Stimulated activated naive CD8-positive, alpha-beta T cell treated with anti-CD3 and anti-CD28 coated beads, Interleukin-15, amount 100 ng/mL, for 72 hours (primary cell): ENCODE measurements at regions not wholly inside any gene's neighbourhood (a gene's known extent, or its start where the extent isn't known, plus 50 kb on each side); places are given as distances from the start of the nearest gene placed in this dataset.

Experiments
- ATAC-seq: fragments of 150-1000 bp; cut with Tn5 transposase; 2 replicates; pipeline ENCODE4 v1.10.0; 2021; ENCODE audit warnings: mild to moderate bottlenecking, moderate library complexity
- DNase-seq, 2 donors: peaks; one replicate each; pipeline ENCODE4 v3.0.0; 2021 to 2022
- H3K27ac Mint-ChIP-seq, 2 donors: one replicate each; pipeline ENCODE4 v1.8.0; 2022; ENCODE audit warnings: mild to moderate bottlenecking in 2 of 2, mixed read lengths in 2 of 2, moderate library complexity in 2 of 2
- H3K27me3 Mint-ChIP-seq: one replicate; pipeline ENCODE4 v1.8.0; 2022; ENCODE audit warnings: mixed read lengths
- H3K4me1 Mint-ChIP-seq: one replicate; pipeline ENCODE4 v1.8.0; 2022; ENCODE audit warnings: mild to moderate bottlenecking, mixed read lengths
- H3K4me3 Mint-ChIP-seq, 2 donors: one replicate each; pipeline ENCODE4 v1.8.0; 2022; ENCODE audit warnings: mild to moderate bottlenecking in 2 of 2, mixed read lengths in 2 of 2, moderate library complexity in 1 of 2
- H3K9me3 Mint-ChIP-seq, 2 donors: one replicate each; pipeline ENCODE4 v1.8.0; 2022; ENCODE audit warnings: mixed read lengths in 2 of 2

DNA sequence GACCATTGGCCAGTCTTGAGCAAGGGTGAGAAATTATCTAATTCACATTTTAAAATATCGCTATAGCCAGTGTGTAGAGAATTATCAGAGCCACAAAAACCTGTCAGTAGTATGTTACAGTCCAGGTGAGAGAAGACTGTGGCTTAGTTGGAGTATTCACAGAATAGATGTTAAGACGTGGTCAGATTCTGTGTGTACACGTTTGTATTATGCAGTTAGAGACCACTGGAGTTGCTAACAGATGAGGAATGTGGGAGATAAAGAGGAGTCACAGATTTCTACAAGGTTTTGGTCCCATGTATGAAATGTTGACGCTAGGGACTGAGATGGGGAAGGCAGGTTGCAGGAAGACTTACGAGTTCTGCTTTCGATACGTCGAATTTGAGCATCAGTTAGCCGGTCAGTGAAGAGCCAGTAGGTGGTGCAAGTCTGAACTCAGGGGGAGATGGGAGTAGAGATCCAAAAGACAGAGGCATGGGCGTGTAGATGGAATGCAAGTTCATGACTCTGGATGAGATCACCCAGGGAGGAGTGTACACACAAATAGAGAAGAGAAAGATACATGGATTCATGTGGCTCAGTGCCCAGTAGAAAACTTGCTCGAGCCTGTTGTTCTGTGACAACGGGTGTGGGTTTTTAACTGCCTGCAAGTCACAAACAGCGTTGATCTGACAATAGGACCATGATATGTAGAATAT lies 114.8 kb upstream of the FLRT2 start:
- Mint-ChIP-seq H3K27me3 (no peaks in the 10 kb centered on the region), H3K4me1 (no peaks in the 10 kb centered on the region), H3K27ac (no peak overlapping the region), H3K4me3 (no peak overlapping the region), H3K9me3 (peaks cover 0 to 4% of the 10 kb centered on the region in 2 donors)
- DNase-seq (no peak), ATAC-seq (no peak)

DNA sequence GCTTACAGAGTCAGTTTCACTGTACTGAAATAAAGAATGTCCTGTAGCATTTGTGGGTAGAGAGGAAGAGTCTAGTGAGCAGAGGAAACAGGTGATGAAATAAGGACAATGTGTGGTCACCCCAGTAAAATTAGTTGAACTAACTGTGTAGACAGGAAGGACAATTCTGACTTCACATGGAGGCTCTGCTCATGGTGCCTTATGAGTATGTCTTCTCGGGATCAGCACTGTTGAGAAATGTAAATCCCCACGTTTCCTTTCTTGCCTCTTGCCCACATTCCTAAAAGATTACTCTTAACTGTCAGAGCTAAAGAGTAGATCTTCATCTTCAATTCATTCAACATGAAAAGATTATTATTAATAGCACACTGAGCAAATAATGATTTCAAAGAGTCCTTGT lies 113.2 kb upstream of the FLRT2 start:
- Mint-ChIP-seq H3K4me1 (no peaks in the 10 kb centered on the region), H3K9me3 (no peaks in the 10 kb centered on the region), H3K27me3 (no peaks in the 10 kb centered on the region), H3K27ac (no peak overlapping the region), H3K4me3 (no peak overlapping the region)
- ATAC-seq = no peak
- no peak for DNase-seq

DNA sequence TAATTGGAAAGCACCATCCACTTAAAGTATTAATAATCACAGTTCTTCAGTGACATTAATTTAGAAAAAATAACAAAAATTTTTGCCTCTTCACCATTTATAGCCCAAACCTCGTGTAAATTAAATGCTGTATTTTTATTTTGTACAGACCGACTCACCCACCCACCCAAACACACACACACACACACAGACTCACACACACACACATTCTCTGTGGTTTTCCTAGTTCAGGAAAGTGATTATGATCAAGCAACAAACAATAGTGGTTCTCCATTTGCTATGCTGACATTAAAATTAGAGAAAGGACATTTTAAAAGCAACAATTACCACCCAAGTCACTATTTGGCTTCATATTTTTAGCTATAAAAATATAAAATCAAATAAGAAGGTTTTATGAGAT lies 112.5 kb upstream of the FLRT2 start:
- Mint-ChIP-seq H3K4me1 (no peaks in the 10 kb centered on the region), H3K27me3 (no peaks in the 10 kb centered on the region), H3K9me3 (no peaks in the 10 kb centered on the region), H3K4me3 (no peak overlapping the region), H3K27ac (no peak overlapping the region)
- no peak for DNase-seq
- no peak for ATAC-seq

GRCh38 chr14:85418721-85419120 lies 111.2 kb upstream of the FLRT2 start:
- no peak overlapping the region for H3K4me3 Mint-ChIP-seq
- DNase-seq (no peak), ATAC-seq (no peak)
- no peak overlapping the region for H3K27ac Mint-ChIP-seq
- no peaks in the 10 kb centered on the region for H3K27me3 Mint-ChIP-seq
- no peaks in the 10 kb centered on the region for H3K4me1 Mint-ChIP-seq
- peaks cover 0 to 3% of the 10 kb centered on the region in 2 donors for H3K9me3 Mint-ChIP-seq

GRCh38 chr14:85420278-85420677 lies 109.7 kb upstream of the FLRT2 start:
- ATAC-seq = no peak
- Mint-ChIP-seq H3K4me1 (no peaks in the 10 kb centered on the region), H3K27ac (no peak overlapping the region), H3K4me3 (no peak overlapping the region), H3K27me3 (no peaks in the 10 kb centered on the region), H3K9me3 (peaks cover 0 to 6% of the 10 kb centered on the region in 2 donors)
- DNase-seq = no peak

DNA sequence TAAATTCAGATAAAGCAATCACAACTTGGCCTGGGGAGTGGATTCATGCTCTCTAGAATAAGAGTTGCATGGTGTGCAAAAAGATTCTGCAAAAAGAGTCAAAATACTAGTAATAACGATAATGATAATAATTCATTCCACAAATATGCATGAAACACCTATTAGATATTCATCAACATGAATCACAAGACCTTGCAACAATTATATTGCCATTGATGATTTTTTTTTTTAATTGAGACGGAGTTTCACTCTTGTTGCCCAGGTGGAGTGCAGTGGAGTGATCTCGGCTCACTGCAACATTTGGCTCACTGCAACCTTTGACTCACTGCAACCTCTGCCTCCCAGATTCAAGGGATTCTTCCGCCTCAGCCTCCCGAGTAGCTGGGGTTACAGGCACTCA lies 109.2 kb upstream of the FLRT2 start:
- DNase-seq (no peak), ATAC-seq (no peak)
- Mint-ChIP-seq H3K4me1 (no peaks in the 10 kb centered on the region), H3K9me3 (peaks cover 0 to 9% of the 10 kb centered on the region in 2 donors), H3K4me3 (no peak overlapping the region), H3K27me3 (no peaks in the 10 kb centered on the region), H3K27ac (no peak overlapping the region)

DNA sequence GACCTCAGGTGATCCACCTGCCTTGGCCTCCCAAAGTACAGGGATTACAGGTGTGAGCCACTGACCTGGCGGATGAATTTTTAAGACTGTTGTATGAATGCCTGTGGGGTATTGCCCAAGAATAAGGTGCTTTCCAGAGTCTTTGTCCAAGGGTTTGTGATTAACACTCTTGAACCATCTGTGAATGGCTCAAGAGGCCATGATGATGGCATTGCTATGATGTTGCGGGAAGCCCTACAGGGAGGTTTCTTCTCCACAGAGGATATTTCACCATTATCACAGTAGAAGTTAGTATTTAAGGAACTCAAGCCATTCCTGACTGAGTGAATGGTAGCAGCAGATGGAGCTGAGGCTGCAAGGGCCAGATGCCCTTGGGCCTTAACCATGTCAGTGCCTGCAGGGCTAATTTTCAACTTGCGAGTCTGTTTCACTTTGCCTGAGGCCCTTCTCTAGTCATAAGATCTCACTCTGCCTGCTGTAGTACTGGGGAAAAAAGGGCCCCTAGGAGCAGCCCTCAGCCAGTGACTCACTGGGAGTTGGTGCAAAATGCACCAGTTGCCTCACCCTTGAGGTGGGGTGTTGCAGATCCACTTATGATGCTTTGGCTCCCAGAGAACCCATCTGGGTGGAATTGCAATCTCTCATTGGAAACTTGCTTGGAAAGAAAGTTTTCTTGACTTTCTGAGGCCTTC lies 108.6 kb upstream of the FLRT2 start:
- H3K27ac Mint-ChIP-seq = no peak overlapping the region
- no peak for ATAC-seq

GRCh38 chr14:85423889-85424288 lies 106.1 kb upstream of the FLRT2 start:
- Mint-ChIP-seq H3K4me1 (no peaks in the 10 kb centered on the region), H3K9me3 (peaks cover 0 to 9% of the 10 kb centered on the region in 2 donors), H3K27me3 (no peaks in the 10 kb centered on the region), H3K4me3 (no peak overlapping the region), H3K27ac (no peak overlapping the region)
- no peak for DNase-seq
- no peak for ATAC-seq

More for the DNA sequence above, 108.6 kb upstream of the FLRT2 start:
- Mint-ChIP-seq H3K27me3 (no peaks in the 10 kb centered on the region), H3K9me3 (peaks cover 0 to 9% of the 10 kb centered on the region in 2 donors), H3K4me1 (no peaks in the 10 kb centered on the region), H3K4me3 (no peak overlapping the region)
- no peak for DNase-seq

- no peak overlapping the region for H3K4me3 Mint-ChIP-seq
- H3K9me3 Mint-ChIP-seq = peaks cover 0 to 9% of the 10 kb centered on the region in 2 donors
- H3K27ac Mint-ChIP-seq = no peak overlapping the region
- no peaks in the 10 kb centered on the region for H3K27me3 Mint-ChIP-seq
- ATAC-seq (no peak), DNase-seq (no peak)
- no peaks in the 10 kb centered on the region for H3K4me1 Mint-ChIP-seq
These were observed 104.4 kb upstream of the FLRT2 start for GRCh38 chr14:85425507-85425906.

GRCh38 chr14:85426068-85426935 lies 103.6 kb upstream of the FLRT2 start:
- no peak for DNase-seq
- Mint-ChIP-seq H3K27me3 (no peaks in the 10 kb centered on the region), H3K4me3 (no peak overlapping the region), H3K27ac (no peak overlapping the region), H3K9me3 (peaks cover 0 to 9% of the 10 kb centered on the region in 2 donors), H3K4me1 (no peaks in the 10 kb centered on the region)
- ATAC-seq = no peak

DNA sequence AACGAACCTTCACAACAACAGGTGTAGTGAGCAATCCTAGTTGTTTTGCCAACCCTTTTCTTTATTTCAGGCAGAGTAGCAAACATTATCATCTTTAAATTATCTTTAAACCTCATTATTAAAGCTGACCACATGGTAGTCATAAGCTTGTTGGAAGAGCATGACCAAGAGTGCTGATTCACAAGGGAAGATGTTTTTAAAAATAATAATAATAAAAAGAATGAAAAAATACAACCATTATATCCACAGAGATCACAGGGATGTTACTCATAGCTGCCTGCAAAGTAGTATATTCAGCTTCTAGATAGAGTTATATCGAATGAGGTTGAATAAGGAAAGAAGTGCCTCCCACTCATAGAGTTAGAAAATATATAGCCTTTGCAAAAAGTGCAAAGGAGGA lies 101.0 kb upstream of the FLRT2 start:
- peaks cover 0 to 5% of the 10 kb centered on the region in 2 donors for H3K9me3 Mint-ChIP-seq
- H3K4me1 Mint-ChIP-seq = no peaks in the 10 kb centered on the region
- ATAC-seq = no peak
- DNase-seq = no peak
- H3K27me3 Mint-ChIP-seq = no peaks in the 10 kb centered on the region
- no peak overlapping the region for H3K27ac Mint-ChIP-seq
- H3K4me3 Mint-ChIP-seq = no peak overlapping the region

- Mint-ChIP-seq H3K27me3 (no peaks in the 10 kb centered on the region), H3K4me1 (no peaks in the 10 kb centered on the region), H3K27ac (no peak overlapping the region), H3K4me3 (no peak overlapping the region), H3K9me3 (peaks cover 4 to 6% of the 10 kb centered on the region in 2 donors)
- DNase-seq (no peak), ATAC-seq (no peak)
These were observed 92.8 kb upstream of the FLRT2 start for GRCh38 chr14:85437148-85437547.

GRCh38 chr14:85438001-85438400 lies 91.9 kb upstream of the FLRT2 start:
- Mint-ChIP-seq H3K4me3 (no peak overlapping the region), H3K27me3 (no peaks in the 10 kb centered on the region), H3K4me1 (no peaks in the 10 kb centered on the region), H3K27ac (no peak overlapping the region), H3K9me3 (peaks cover 4 to 6% of the 10 kb centered on the region in 2 donors)
- DNase-seq (no peak), ATAC-seq (no peak)

DNA sequence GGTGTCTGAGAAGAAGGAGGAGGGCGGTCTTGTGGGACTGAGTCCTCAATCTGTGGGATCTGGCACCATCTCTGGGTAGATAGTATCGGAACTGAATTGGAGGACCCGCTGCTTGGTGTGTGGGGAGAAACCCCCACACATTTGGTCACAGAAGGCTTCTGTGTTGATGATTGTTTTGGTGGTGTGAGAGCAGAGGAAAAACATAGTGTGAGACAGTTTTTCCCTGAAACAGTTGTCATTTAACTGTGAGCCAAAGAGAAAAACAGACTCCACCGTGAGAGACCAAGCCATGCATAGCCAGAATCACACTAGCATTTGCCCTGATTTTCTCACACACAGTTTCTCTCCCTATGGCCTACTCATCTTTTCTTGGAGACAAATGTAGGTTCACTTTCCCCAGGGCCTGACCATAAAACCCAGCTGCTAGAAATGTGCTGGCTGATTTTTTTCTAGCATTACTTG lies 91.4 kb upstream of the FLRT2 start:
- Mint-ChIP-seq H3K27ac (no peak overlapping the region), H3K4me3 (no peak overlapping the region), H3K4me1 (no peaks in the 10 kb centered on the region), H3K9me3 (peaks cover 4 to 6% of the 10 kb centered on the region in 2 donors), H3K27me3 (no peaks in the 10 kb centered on the region)
- DNase-seq (no peak), ATAC-seq (no peak)

DNA sequence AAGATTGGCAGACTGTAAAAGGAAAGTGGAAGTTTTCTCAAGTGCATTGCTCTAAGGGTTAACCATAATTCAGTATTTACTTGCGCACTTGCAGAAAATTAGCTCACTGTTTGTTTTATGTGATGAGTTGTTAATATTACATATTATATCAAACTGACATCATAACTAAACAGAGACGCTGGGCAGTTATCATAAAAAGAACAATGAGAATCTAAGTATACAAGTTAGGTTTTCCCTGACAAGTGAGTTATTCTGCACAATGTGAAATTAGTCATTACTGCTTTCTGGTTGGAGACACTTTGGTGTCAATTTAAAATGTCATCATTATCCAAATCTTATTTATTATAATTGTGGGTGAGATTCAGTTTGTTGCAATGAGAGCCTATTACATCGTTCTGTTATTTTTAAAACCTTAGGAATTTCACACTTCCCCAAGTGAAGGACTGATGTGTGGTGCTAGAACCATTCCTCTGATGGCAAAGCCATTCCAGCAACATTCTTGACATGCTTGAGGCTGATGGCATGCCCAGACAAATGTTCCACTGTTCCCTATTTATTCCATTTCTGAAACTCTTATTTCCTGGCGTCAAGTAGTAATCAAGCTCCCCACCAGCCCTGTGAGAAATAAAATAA lies 90.1 kb upstream of the FLRT2 start:
- no peak for DNase-seq
- peaks cover 6% of the 10 kb centered on the region in 2 donors for H3K9me3 Mint-ChIP-seq

More for the DNA sequence above, 90.1 kb upstream of the FLRT2 start:
- no peak for ATAC-seq
- no peaks in the 10 kb centered on the region for H3K27me3 Mint-ChIP-seq
- H3K4me1 Mint-ChIP-seq = no peaks in the 10 kb centered on the region
- no peak overlapping the region for H3K27ac Mint-ChIP-seq
- H3K4me3 Mint-ChIP-seq = no peak overlapping the region
